ENCODE measurements at regions not wholly inside any gene's neighbourhood (a gene's known extent, or its start where the extent isn't known, plus 50 kb on each side); places are given as distances from the start of the nearest gene placed in this dataset.

GRCh38 chr5:133786420-133786819 is 174.1 kb upstream of the FSTL4 start:
- Histone ChIP-seq H3K36me3 (ENCODE audit: insufficient read depth, low read length) (no peaks in the 10 kb centered on the region), H2AFZ (ENCODE audit: low read length, unreplicated experiment) (no peak overlapping the region), H3K27me3 (ENCODE audit: insufficient read depth, low read length) (peaks cover 39% of the 10 kb centered on the region)

DNA sequence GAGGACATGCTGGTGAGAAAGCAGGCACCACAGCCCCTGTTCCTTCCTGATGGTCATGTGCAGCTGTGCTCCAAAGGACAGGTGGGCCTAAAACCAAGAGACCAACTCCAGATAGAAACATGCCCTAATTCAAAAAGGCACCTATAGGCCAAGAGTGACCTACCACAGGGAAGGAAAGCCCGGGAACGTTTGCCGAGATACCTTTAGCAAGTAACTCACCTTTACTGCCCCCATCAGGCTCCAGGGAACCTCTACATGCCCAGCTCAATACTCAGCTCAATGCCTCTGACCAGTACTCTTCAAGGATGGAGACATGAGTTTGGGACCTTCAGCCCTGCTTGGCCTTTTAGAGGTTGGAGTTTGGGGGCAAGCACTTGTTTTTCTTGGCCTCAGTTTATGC is 172.8 kb upstream of the FSTL4 start:
- Histone ChIP-seq H3K27ac (ENCODE audit: low read depth, low read length) (no peak overlapping the region), H3K36me3 (ENCODE audit: insufficient read depth, low read length) (no peaks in the 10 kb centered on the region), H3K4me1 (ENCODE audit: control insufficient read depth, insufficient read depth, low read length, unreplicated experiment) (no peaks in the 10 kb centered on the region), H3K79me2 (ENCODE audit: control insufficient read depth, insufficient read depth, low read length, unreplicated experiment) (no peaks in the 10 kb centered on the region), H2AFZ (ENCODE audit: low read length, unreplicated experiment) (no peak overlapping the region), H3K27me3 (ENCODE audit: insufficient read depth, low read length) (peaks cover 31% of the 10 kb centered on the region), H3K4me3 (ENCODE audit: low read depth, low read length) (no peak overlapping the region)

More at GRCh38 chr5:133786420-133786819, 174.1 kb upstream of the FSTL4 start:
- Histone ChIP-seq H3K4me1 (ENCODE audit: control insufficient read depth, insufficient read depth, low read length, unreplicated experiment) (no peaks in the 10 kb centered on the region), H3K27ac (ENCODE audit: low read depth, low read length) (no peak overlapping the region), H3K4me3 (ENCODE audit: low read depth, low read length) (no peak overlapping the region), H3K79me2 (ENCODE audit: control insufficient read depth, insufficient read depth, low read length, unreplicated experiment) (no peaks in the 10 kb centered on the region)

- Histone ChIP-seq H3K4me3 (ENCODE audit: low read depth, low read length) (no peak overlapping the region), H3K27me3 (ENCODE audit: insufficient read depth, low read length) (peaks cover 15% of the 10 kb centered on the region), H3K27ac (ENCODE audit: low read depth, low read length) (no peak overlapping the region), H3K4me1 (ENCODE audit: control insufficient read depth, insufficient read depth, low read length, unreplicated experiment) (no peaks in the 10 kb centered on the region), H3K79me2 (ENCODE audit: control insufficient read depth, insufficient read depth, low read length, unreplicated experiment) (no peaks in the 10 kb centered on the region), H3K36me3 (ENCODE audit: insufficient read depth, low read length) (no peaks in the 10 kb centered on the region), H2AFZ (ENCODE audit: low read length, unreplicated experiment) (no peak overlapping the region)
These were observed 171.1 kb upstream of the FSTL4 start for GRCh38 chr5:133783481-133783880.

DNA sequence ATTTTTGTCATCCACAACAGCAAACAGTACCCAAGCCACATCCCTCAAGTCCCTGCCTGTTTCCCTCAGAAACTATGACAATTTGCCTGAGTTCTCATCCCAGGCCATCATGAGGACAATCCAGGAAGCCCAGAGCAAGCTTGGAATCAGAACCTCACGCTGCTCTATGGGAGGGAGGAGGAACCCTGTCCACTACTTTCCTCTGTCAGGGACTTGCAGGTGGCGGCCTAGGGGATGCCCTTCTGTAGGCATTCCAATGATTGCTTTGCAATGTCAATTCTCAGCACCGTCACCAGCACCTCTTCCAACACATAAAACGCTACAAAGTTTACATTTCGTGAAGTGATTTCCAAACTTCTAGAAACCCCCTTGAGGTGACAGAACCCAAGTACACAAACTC is 170.4 kb upstream of the FSTL4 start:
- H3K36me3 ChIP-seq (ENCODE audit: insufficient read depth, low read length), result no peaks in the 10 kb centered on the region
- H3K79me2 ChIP-seq (ENCODE audit: control insufficient read depth, insufficient read depth, low read length, unreplicated experiment), result no peaks in the 10 kb centered on the region
- no peaks in the 10 kb centered on the region for H3K4me1 ChIP-seq (ENCODE audit: control insufficient read depth, insufficient read depth, low read length, unreplicated experiment)
- peaks cover 15% of the 10 kb centered on the region for H3K27me3 ChIP-seq (ENCODE audit: insufficient read depth, low read length)
- H2AFZ ChIP-seq (ENCODE audit: low read length, unreplicated experiment), result no peak overlapping the region
- H3K4me3 ChIP-seq (ENCODE audit: low read depth, low read length), result no peak overlapping the region
- no peak overlapping the region for H3K27ac ChIP-seq (ENCODE audit: low read depth, low read length)

DNA sequence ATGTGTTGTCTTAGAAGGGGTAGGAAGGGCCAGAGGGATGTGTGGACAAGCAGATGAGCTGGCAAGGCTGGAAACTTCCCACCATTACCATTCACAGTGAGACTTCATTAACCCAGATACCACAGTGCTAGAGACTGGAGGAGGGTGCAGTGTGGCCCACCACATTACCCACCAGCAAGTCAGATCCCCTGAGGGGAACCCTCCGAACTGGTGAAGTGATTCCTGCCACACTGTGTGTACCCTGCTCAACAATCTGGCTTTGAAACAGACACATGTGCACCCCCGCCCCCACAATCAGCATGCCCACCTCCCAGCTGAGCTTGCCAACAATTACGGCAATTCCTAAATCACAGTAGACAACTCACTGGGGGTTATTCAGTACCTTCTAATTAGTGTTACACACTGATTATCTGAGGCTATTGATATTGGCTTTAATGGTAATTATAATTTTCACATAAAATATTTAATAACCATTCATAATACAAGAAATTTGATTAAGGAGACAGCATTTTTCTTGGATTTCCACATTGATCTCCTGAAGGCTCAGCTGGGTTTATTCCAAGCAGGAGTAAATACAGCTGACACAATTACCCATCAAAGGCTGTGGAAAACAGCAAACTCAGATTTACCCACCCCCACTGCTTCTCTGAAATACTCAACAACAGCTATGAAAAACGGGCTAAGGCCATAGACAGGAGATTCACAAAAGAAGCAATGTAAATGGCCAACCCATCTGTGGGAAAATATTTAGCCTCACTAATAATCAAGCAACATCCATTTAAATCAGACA is 169.3 kb upstream of the FSTL4 start:
- Histone ChIP-seq H3K27ac (ENCODE audit: low read depth, low read length) (no peak overlapping the region), H3K27me3 (ENCODE audit: insufficient read depth, low read length) (peaks cover 15% of the 10 kb centered on the region), H3K79me2 (ENCODE audit: control insufficient read depth, insufficient read depth, low read length, unreplicated experiment) (no peaks in the 10 kb centered on the region), H3K4me1 (ENCODE audit: control insufficient read depth, insufficient read depth, low read length, unreplicated experiment) (no peaks in the 10 kb centered on the region), H2AFZ (ENCODE audit: low read length, unreplicated experiment) (no peak overlapping the region), H3K4me3 (ENCODE audit: low read depth, low read length) (no peak overlapping the region), H3K36me3 (ENCODE audit: insufficient read depth, low read length) (no peaks in the 10 kb centered on the region)

- Histone ChIP-seq H3K27ac (ENCODE audit: low read depth, low read length) (no peak overlapping the region), H3K4me1 (ENCODE audit: control insufficient read depth, insufficient read depth, low read length, unreplicated experiment) (no peaks in the 10 kb centered on the region), H3K4me3 (ENCODE audit: low read depth, low read length) (no peak overlapping the region), H3K27me3 (ENCODE audit: insufficient read depth, low read length) (peaks cover 19% of the 10 kb centered on the region), H2AFZ (ENCODE audit: low read length, unreplicated experiment) (no peak overlapping the region), H3K36me3 (ENCODE audit: insufficient read depth, low read length) (no peaks in the 10 kb centered on the region), H3K79me2 (ENCODE audit: control insufficient read depth, insufficient read depth, low read length, unreplicated experiment) (no peaks in the 10 kb centered on the region)
These were observed 168.4 kb upstream of the FSTL4 start for GRCh38 chr5:133780619-133781280.

DNA sequence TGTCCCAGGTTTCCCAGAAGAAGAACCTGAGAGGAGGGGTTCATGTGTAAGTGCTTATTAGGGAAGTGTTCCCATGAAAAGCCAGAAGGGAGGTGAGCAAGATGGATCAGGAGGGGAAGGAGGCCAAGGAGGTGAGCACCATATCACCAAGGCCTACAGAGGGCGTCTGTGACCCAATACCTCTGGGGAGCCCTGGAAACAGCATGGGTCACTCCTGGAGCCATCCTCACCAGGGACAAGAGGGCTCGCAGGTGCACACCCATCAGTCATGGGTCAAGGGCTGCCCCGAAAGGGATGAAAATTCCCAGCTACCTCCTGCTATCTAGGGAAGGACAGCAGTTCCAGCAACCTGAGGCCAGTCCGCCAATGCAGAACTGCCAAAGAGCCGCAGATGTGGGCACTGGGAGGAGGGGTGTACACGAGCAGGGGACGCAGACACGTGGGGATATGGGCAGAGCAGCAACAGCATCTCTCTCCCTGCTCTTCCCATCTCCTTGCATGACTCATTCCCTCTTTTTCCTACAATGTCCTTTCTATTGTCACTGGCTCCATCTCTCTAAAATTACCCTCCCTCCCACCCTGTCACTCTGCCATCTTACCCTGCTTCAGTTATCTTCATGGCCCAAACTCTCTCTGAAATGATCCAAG is 167.6 kb upstream of the FSTL4 start:
- Histone ChIP-seq H3K36me3 (ENCODE audit: insufficient read depth, low read length) (no peaks in the 10 kb centered on the region), H3K4me3 (ENCODE audit: low read depth, low read length) (no peak overlapping the region), H3K27me3 (ENCODE audit: insufficient read depth, low read length) (peaks cover 25% of the 10 kb centered on the region), H3K27ac (ENCODE audit: low read depth, low read length) (no peak overlapping the region), H3K4me1 (ENCODE audit: control insufficient read depth, insufficient read depth, low read length, unreplicated experiment) (no peaks in the 10 kb centered on the region), H2AFZ (ENCODE audit: low read length, unreplicated experiment) (no peak overlapping the region), H3K79me2 (ENCODE audit: control insufficient read depth, insufficient read depth, low read length, unreplicated experiment) (no peaks in the 10 kb centered on the region)

GRCh38 chr5:133778636-133779035 is 166.3 kb upstream of the FSTL4 start:
- Histone ChIP-seq H3K27ac (ENCODE audit: low read depth, low read length) (no peak overlapping the region), H3K4me3 (ENCODE audit: low read depth, low read length) (no peak overlapping the region), H2AFZ (ENCODE audit: low read length, unreplicated experiment) (no peak overlapping the region), H3K4me1 (ENCODE audit: control insufficient read depth, insufficient read depth, low read length, unreplicated experiment) (no peaks in the 10 kb centered on the region), H3K79me2 (ENCODE audit: control insufficient read depth, insufficient read depth, low read length, unreplicated experiment) (no peaks in the 10 kb centered on the region), H3K36me3 (ENCODE audit: insufficient read depth, low read length) (no peaks in the 10 kb centered on the region), H3K27me3 (ENCODE audit: insufficient read depth, low read length) (peaks cover 34% of the 10 kb centered on the region)

DNA sequence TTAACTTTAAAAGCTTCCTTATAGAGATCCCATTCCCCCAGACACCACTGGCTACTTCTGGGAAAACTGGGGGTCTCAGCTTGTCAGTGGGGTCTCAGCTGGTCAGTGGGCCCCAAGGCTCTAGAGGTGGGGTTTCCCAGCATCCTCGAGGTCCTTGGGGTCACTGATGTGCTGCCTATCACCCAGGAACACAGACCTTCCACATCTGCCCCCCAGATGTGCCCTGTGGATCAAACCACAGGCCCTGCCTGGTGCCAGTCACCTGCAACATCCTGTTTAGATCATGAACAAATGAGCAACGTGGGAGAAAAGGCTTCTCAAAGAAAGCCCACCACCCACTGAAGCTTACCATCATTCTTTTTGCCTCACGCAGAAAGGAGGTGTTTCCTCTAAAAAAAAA is 165.6 kb upstream of the FSTL4 start:
- H3K27me3 ChIP-seq (ENCODE audit: insufficient read depth, low read length), result peaks cover 35% of the 10 kb centered on the region
- no peak overlapping the region for H3K27ac ChIP-seq (ENCODE audit: low read depth, low read length)
- no peaks in the 10 kb centered on the region for H3K36me3 ChIP-seq (ENCODE audit: insufficient read depth, low read length)
- H3K4me1 ChIP-seq (ENCODE audit: control insufficient read depth, insufficient read depth, low read length, unreplicated experiment), result no peaks in the 10 kb centered on the region
- no peak overlapping the region for H2AFZ ChIP-seq (ENCODE audit: low read length, unreplicated experiment)
- H3K4me3 ChIP-seq (ENCODE audit: low read depth, low read length), result no peak overlapping the region
- H3K79me2 ChIP-seq (ENCODE audit: control insufficient read depth, insufficient read depth, low read length, unreplicated experiment), result no peaks in the 10 kb centered on the region

- no peaks in the 10 kb centered on the region for H3K79me2 ChIP-seq (ENCODE audit: control insufficient read depth, insufficient read depth, low read length, unreplicated experiment)
- H2AFZ ChIP-seq (ENCODE audit: low read length, unreplicated experiment), result no peak overlapping the region
These were observed 163.4 kb upstream of the FSTL4 start for GRCh38 chr5:133775584-133776304.

More at GRCh38 chr5:133775584-133776304, 163.4 kb upstream of the FSTL4 start:
- Histone ChIP-seq H3K27ac (ENCODE audit: low read depth, low read length) (no peak overlapping the region), H3K36me3 (ENCODE audit: insufficient read depth, low read length) (no peaks in the 10 kb centered on the region), H3K4me1 (ENCODE audit: control insufficient read depth, insufficient read depth, low read length, unreplicated experiment) (no peaks in the 10 kb centered on the region), H3K27me3 (ENCODE audit: insufficient read depth, low read length) (peaks cover 38% of the 10 kb centered on the region), H3K4me3 (ENCODE audit: low read depth, low read length) (no peak overlapping the region)

All from ACC112 (cell line).